GM23338 (cell line): ENCODE measurements at regions not wholly inside any gene's neighbourhood (a gene's known extent, or its start where the extent isn't known, plus 50 kb on each side); places are given as distances from the start of the nearest gene placed in this dataset.

Experiments used
- ATAC-seq: fragments of 200-7000 bp; cut with Tn5 transposase; 3 replicates; pipeline ENCODE4 v1.9.1; 2020
- DNase-seq: peaks from one replicate; pipeline ENCODE4 v3.0.0-alpha.2; 2015; ENCODE audit warnings: low spot score
- H2AFZ ChIP-seq: fragments of 200-600 bp; sonication (generic); 2 replicates; pipeline ENCODE4 v1.8.0; 2016; ENCODE audit warnings: antibody characterized with exemption, mild to moderate bottlenecking, moderate library complexity
- H3F3A ChIP-seq: fragments of 200-600 bp; sonication (generic); replicated peaks from 2 replicates; pipeline ENCODE4 v1.8.0; 2017; ENCODE audit warnings: antibody characterized with exemption, mixed run types, low read depth
- H3K27ac ChIP-seq: fragments of 200-600 bp; sonication (generic); 2 replicates; pipeline ENCODE4 v1.6.1; 2016; ENCODE audit warnings: low read depth
- H3K27me3 ChIP-seq: fragments of 200-600 bp; sonication (generic); 2 replicates; pipeline ENCODE4 v1.8.0; 2016; ENCODE audit warnings: mild to moderate bottlenecking, mixed run types, moderate library complexity; ENCODE audit not compliant: insufficient read depth
- H3K36me3 ChIP-seq: fragments of 200-600 bp; sonication (generic); 2 replicates; pipeline ENCODE4 v1.8.0; 2016; ENCODE audit warnings: mild to moderate bottlenecking; ENCODE audit not compliant: insufficient read depth
- H3K4me1 ChIP-seq: fragments of 200-600 bp; sonication (generic); 2 replicates; pipeline ENCODE4 v1.8.0; 2016; ENCODE audit warnings: mild to moderate bottlenecking, moderate library complexity; ENCODE audit not compliant: insufficient read depth
- H3K4me2 ChIP-seq: fragments of 200-600 bp; sonication (generic); 2 replicates; pipeline ENCODE4 v1.7.1; 2017; ENCODE audit warnings: mixed run types
- H3K4me3 ChIP-seq: fragments of 200-600 bp; sonication (generic); 2 replicates; pipeline ENCODE4 v1.6.1; 2016; ENCODE audit warnings: mixed run types
- H3K79me2 ChIP-seq: fragments of 200-600 bp; sonication (generic); replicated peaks from 2 replicates; pipeline ENCODE4 v1.8.0; 2017; ENCODE audit warnings: mild to moderate bottlenecking; ENCODE audit not compliant: insufficient read depth
- H3K9me2 ChIP-seq: fragments of 200-600 bp; sonication (generic); 2 replicates; pipeline ENCODE4 v1.8.0; 2017; ENCODE audit not compliant: insufficient read depth
- H4K20me1 ChIP-seq: fragments of 200-600 bp; sonication (generic); replicated peaks from 2 replicates; pipeline ENCODE4 v1.8.0; 2017; ENCODE audit warnings: mild to moderate bottlenecking; ENCODE audit not compliant: insufficient read depth
- H3K27ac Mint-ChIP-seq: 2 replicates; pipeline ENCODE4 v1.8.0; 2020; ENCODE audit warnings: inconsistent platforms, mild to moderate bottlenecking, moderate library complexity, mixed read lengths
- H3K27me3 Mint-ChIP-seq: 3 replicates; pipeline ENCODE4 v1.8.0; 2022; ENCODE audit warnings: low read depth, mild to moderate bottlenecking, moderate library complexity, mixed read lengths, inconsistent platforms; ENCODE audit not compliant: insufficient read depth, poor library complexity
- H3K36me3 Mint-ChIP-seq: 3 replicates; pipeline ENCODE4 v1.8.0; 2021; ENCODE audit warnings: low read depth, mild to moderate bottlenecking, inconsistent platforms, moderate library complexity, mixed read lengths
- H3K4me1 Mint-ChIP-seq: 3 replicates; pipeline ENCODE4 v1.8.0; 2020; ENCODE audit warnings: mild to moderate bottlenecking, inconsistent platforms, mixed read lengths
- H3K4me3 Mint-ChIP-seq: 3 replicates; pipeline ENCODE4 v1.8.0; 2021; ENCODE audit warnings: moderate library complexity, mild to moderate bottlenecking, inconsistent platforms, mixed read lengths
- H3K9me3 Mint-ChIP-seq: 3 replicates; pipeline ENCODE4 v1.8.0; 2020; ENCODE audit warnings: moderate library complexity, mild to moderate bottlenecking, inconsistent platforms, mixed read lengths
- CREB1 ChIP-seq: fragments of 250-450 bp; sonication (Bioruptor Pico); IDR thresholded peaks from 2 replicates; pipeline ENCODE4 v1.5.0; 2020; ENCODE audit warnings: low read depth, mild to moderate bottlenecking, moderate library complexity
- CTCF ChIP-seq, 2 experiments: fragments of 200-600 bp in 1 of 2; sonication (generic) in 1 of 2; conservative IDR thresholded peaks; 2 replicates each; pipeline versions ENCODE4 v1.5.1 to v1.6.1; 2016 to 2017; ENCODE audit warnings: antibody characterized with exemption in 2 of 2, low read depth in 2 of 2, mild to moderate bottlenecking in 2 of 2, moderate library complexity in 1 of 2
- EZH2 ChIP-seq: fragments of 200-600 bp; sonication (generic); IDR thresholded peaks from one replicate; pipeline ENCODE4 v1.8.0; 2017; ENCODE audit warnings: antibody characterized with exemption, mild to moderate bottlenecking, low read depth; ENCODE audit not compliant: unreplicated experiment
- EZH2phosphoT487 ChIP-seq: fragments of 200-600 bp; sonication (generic); IDR thresholded peaks from one replicate; pipeline ENCODE4 v1.8.1; 2018; ENCODE audit warnings: antibody characterized with exemption; ENCODE audit not compliant: unreplicated experiment
- JUNB ChIP-seq: IDR thresholded peaks from one replicate; pipeline ENCODE4 v1.6.1; 2016; ENCODE audit warnings: antibody characterized with exemption; ENCODE audit not compliant: unreplicated experiment
- NANOG ChIP-seq: IDR thresholded peaks from 2 replicates; pipeline ENCODE4 v1.6.1; 2016; ENCODE audit warnings: antibody characterized with exemption, borderline replicate concordance
- STAT1 ChIP-seq: IDR thresholded peaks from one replicate; pipeline ENCODE4 v1.6.1; 2016; ENCODE audit warnings: antibody characterized with exemption; ENCODE audit not compliant: unreplicated experiment
- ZNF331 ChIP-seq: fragments of 250-450 bp; sonication (Bioruptor Pico); IDR thresholded peaks from 2 replicates; pipeline ENCODE4 v1.5.0; 2020; ENCODE audit warnings: low read depth, mild to moderate bottlenecking, moderate library complexity
- ZNF462 ChIP-seq: fragments of 250-450 bp; sonication (Bioruptor Pico); IDR thresholded peaks from 2 replicates; pipeline ENCODE4 v1.5.0; 2020; ENCODE audit warnings: mild to moderate bottlenecking, moderate library complexity

GRCh38 chr3:124089214-124089613 lies 97.3 kb upstream of the ROPN1 start (continued):
- TF ChIP-seq ZNF462 (CRISPR knock-in tag) (no peak), CTCF (conservative IDR thresholded peaks at IDR 0.05; ENCODE audit: low read depth in 2 of 2) (no peak), JUNB (no peak), EZH2 (no peak), ZNF331 (CRISPR knock-in tag) (no peak), CREB1 (CRISPR knock-in tag) (no peak), STAT1 (no peak), EZH2phosphoT487 (no peak), NANOG (no peak)

GRCh38 chr3:124091716-124092115 lies 99.8 kb upstream of the ROPN1 start:
- H4K20me1 ChIP-seq = no peaks in the 10 kb centered on the region
- no peaks in the 10 kb centered on the region for H3K27me3 ChIP-seq
- no peak overlapping the region for H3K4me3 ChIP-seq
- no peak overlapping the region for H2AFZ ChIP-seq
- DNase-seq (no peak), ATAC-seq (no peak)
- no peaks in the 10 kb centered on the region; the same call in 2 of the 3 replicates for H3K36me3 Mint-ChIP-seq
- no peak overlapping the region for H3K4me2 ChIP-seq
- H3K36me3 ChIP-seq = no peaks in the 10 kb centered on the region
- H3K4me1 Mint-ChIP-seq = peaks cover 17% of the 10 kb centered on the region
- H3K9me2 ChIP-seq = peaks cover 9% of the 10 kb centered on the region; the same call in 1 of the 2 replicates
- no peaks in the 10 kb centered on the region for H3K79me2 ChIP-seq
- H3F3A ChIP-seq = no peaks in the 10 kb centered on the region
- H3K4me3 Mint-ChIP-seq = no peak overlapping the region
- H3K27me3 Mint-ChIP-seq = peaks cover 4% of the 10 kb centered on the region
- no peaks in the 10 kb centered on the region for H3K9me3 Mint-ChIP-seq
- no peak overlapping the region for H3K27ac Mint-ChIP-seq
- no peaks in the 10 kb centered on the region for H3K4me1 ChIP-seq
- H3K27ac ChIP-seq = no peak overlapping the region
- TF ChIP-seq ZNF462 (CRISPR knock-in tag) (no peak), STAT1 (no peak), NANOG (no peak)
